GM18526 (cell line): ENCODE measurements at regions not wholly inside any gene's neighbourhood (a gene's known extent, or its start where the extent isn't known, plus 50 kb on each side); places are given as distances from the start of the nearest gene placed in this dataset.

ENCODE experiments used
- POLR2A ChIP-seq: IDR thresholded peaks from 3 replicates; pipeline ENCODE4 v1.6.1; 2011; ENCODE audit not compliant: insufficient read length; ENCODE audit errors: extremely low read depth

GRCh38 chr2:2732331-2733119 lies 401.4 kb upstream of the MYT1L start:
- TF ChIP-seq POLR2A: no peak

GRCh38 chr2:2731816-2732284 lies 400.8 kb upstream of the MYT1L start:
- TF ChIP-seq POLR2A: no peak

- TF ChIP-seq POLR2A: no peak
These were observed 400.2 kb upstream of the MYT1L start for GRCh38 chr2:2731101-2731815.

- no peak for TF ChIP-seq POLR2A
These were observed 399.3 kb upstream of the MYT1L start for GRCh38 chr2:2730301-2730833.

- TF ChIP-seq POLR2A: no peak
These were observed 398.2 kb upstream of the MYT1L start for GRCh38 chr2:2729246-2729645.

- TF ChIP-seq POLR2A: no peak
These were observed 397.6 kb upstream of the MYT1L start for GRCh38 chr2:2728635-2729034.

- TF ChIP-seq POLR2A: no peak
These were observed 396.9 kb upstream of the MYT1L start for GRCh38 chr2:2727876-2728511.

GRCh38 chr2:2726163-2726562 lies 395.1 kb upstream of the MYT1L start:
- TF ChIP-seq POLR2A: no peak

GRCh38 chr2:2723064-2723463 lies 392.0 kb upstream of the MYT1L start:
- no peak for TF ChIP-seq POLR2A

- TF ChIP-seq POLR2A: no peak
These were observed 390.3 kb upstream of the MYT1L start for GRCh38 chr2:2721296-2721835.

- no peak for TF ChIP-seq POLR2A
These were observed 389.3 kb upstream of the MYT1L start for GRCh38 chr2:2720351-2720750.

GRCh38 chr2:2719781-2720180 lies 388.7 kb upstream of the MYT1L start:
- TF ChIP-seq POLR2A: no peak

- TF ChIP-seq POLR2A: no peak
These were observed 387.9 kb upstream of the MYT1L start for GRCh38 chr2:2719015-2719414.

- no peak for TF ChIP-seq POLR2A
These were observed 386.3 kb upstream of the MYT1L start for GRCh38 chr2:2717406-2717805.

GRCh38 chr2:2716771-2717170 lies 385.7 kb upstream of the MYT1L start:
- no peak for TF ChIP-seq POLR2A
